GM18519 (cell line): ENCODE measurements at regions not wholly inside any gene's neighbourhood (a gene's known extent, or its start where the extent isn't known, plus 50 kb on each side); places are given as distances from the start of the nearest gene placed in this dataset.
A peak's percentile ranks its signal among the peaks of the same experiment; 100 is the strongest.

ENCODE experiments used
- ATAC-seq: cut with Tn5 transposase; IDR thresholded peaks from one replicate; pipeline ENCODE4 v1.9.1; 2021; ENCODE audit warnings: mild to moderate bottlenecking, moderate library complexity; ENCODE audit not compliant: unreplicated experiment, low FRiP score

DNA sequence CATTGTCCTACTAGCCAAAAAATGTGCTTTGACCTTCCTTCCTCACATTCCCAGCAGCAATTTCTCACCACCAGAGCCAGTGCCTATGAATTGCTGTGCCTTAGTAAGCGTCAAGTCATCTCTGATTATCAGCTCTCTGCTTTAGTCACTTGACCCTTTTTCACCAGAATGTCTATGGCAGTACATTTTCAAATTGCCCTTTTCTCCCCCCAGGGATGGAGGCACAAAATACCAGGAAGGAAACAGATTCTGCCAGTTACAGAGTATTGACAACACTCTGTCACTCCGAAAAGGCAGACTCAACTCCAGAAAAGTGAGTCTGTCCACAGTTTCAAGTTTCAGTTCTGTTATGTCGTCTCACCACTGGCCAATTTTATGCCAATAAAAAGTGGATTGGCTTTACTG is 167.4 kb downstream of the TNFSF18 start:
- no peak for ATAC-seq

DNA sequence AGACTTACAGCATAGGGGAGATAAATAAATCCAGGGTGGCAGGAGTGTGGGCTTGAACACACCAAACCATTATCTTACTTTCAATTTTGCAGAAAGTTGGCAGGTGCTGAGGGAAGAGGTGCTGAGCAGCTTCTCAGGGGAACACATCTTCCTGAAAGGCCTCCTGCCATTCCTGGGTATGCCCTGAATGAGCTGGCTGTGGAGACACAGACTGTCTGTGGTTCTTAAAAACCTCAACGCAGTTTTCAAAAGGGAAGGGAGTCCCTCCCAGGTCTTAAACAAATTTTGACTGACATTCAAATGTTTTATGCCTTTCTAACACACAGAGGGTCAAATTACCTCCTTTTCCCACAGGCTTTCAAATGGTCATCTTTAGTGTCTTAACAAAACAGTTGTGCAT is 166.9 kb downstream of the TNFSF18 start:
- ATAC-seq: no peak

DNA sequence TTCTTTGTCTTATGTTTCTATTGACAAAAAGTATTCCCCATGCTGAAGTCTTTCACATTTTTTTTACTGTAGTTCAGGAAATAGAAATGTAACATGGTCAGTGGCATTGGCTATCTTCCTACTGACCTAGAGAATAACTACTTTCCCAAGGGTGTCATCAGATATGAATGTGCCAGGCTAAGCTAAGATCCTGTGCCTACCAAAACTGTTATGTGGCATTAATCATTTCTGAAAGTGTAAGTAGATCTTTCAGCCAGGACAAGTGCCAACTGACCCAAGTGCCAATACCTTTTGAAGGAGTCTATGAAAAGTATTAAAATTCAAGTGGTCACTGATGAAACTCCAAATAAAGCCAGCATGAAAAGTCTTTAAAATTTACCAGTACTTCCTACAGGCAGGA is 165.3 kb downstream of the TNFSF18 start:
- ATAC-seq: no peak

DNA sequence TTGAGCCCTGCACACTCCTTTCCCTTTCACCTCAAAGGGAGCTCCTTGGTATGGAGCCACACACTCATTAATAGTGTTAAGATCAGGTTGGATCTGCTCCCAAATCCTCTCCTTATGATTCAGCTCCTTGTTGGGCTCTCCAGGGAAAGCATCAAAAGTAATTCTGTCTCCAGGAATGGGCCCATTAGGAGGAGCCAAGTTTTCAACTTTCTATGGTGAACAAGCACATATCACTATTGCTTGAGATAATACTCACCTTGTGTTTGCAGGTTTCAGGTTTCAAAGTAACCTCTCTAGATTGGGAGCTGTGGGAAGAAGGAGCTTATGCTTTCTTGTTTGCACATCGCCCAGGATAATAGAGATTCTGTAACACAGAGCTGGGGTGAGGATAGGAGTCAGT is 164.8 kb downstream of the TNFSF18 start:
- ATAC-seq: no peak

DNA sequence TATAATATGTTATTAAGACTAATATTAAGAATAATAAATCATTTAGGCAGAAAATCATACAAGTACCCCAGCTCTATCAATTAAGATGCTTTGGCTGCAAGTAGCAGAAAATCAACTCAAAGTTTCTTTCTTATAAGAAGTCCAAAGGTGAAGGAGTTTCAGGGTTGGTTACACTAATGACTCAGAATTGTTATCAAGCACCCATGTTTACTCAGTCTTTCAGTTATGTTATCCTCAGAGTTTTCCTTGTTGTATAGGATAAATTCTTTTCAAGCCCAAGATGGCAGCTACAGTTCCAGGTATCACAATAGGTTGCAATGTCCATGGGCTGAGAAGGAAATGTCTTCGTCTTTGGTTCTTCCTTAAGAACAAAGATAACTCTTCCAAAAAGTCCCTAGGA is 163.6 kb downstream of the TNFSF18 start:
- ATAC-seq: no peak

DNA sequence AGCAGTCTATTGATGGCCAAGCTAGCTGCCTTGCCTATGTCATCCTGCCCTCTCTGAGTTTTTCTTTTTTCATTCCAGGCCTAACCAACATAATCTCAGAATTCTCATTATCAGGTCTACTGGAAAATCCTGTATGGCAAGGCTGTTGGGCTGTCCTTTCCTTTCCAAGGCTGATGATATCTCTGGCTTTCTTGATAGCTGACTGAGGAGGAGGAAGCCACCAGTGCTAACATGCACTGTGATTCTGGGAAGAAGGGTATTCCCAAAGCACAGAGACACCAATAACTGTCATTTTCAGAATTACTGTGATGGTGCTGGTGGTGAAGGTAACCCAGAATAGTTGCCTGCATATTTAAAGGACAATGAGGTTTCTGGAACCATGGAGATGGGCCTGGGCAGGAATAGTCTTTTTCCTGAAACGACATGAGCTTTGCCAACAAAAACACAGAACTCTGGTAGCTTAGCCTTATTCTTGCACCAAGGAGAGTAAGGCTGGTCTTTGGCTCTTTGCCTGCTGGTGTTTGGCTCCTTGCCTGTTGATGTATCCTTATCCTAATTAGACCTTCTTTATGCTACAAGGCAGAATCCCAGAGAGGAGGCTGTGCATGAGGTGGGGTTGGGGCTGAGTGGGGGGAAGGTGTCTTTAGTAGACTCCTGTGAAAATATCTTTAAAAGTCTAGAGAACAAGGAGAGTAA is 157.4 kb downstream of the TNFSF18 start:
- ATAC-seq: no peak

DNA sequence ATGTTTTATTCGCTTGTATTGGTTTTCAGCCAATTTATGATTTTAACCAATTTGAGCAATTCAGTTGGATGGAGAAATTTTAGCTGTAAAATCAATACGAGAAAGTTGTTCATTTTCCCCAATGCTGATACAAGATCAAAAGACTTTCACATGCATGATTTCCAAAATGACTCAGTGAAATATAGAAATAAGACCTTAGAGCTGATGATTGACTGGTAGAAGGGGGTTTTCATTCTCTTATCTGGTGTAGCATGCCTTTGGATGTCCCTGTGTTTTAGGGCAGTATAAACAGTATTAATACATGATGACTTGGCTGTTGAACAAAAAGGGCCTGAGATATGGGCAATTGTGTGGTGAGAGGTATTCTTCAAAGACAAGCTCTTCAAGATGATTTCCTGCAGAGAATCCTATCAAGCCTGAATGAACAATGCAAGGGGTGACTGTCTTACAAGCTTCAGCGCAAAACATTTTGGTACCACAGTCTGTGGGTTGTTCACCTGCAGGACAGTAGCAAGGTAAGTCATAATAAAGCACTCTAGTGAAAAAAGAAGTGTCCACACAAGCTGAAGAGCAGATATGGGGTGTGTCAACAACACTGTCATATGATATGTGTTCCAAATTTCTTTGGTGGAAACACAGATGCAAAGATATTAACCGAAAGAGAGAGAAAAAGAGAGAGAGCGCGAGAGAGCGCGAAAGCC is 156.2 kb downstream of the TNFSF18 start:
- no peak for ATAC-seq

DNA sequence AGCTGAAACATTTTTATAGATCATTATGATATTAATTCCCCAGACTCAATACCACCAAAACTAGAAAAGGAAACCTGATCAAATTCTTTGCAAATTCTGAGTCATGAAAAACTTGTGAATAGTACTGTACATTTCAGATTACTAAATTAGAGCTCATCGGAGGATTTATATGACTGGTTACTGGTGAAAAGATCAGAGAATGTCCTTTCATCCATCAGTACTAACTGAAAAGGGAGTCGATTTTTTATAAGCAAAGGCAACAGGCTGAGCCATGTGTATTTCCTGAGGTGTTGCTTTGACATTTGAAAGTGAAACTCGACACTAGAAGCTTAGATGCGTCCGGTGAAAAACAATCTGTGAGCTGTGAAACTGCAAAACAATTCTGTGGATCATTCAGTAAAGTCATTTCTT is 155.7 kb downstream of the TNFSF18 start:
- peak; percentile 72 for ATAC-seq

DNA sequence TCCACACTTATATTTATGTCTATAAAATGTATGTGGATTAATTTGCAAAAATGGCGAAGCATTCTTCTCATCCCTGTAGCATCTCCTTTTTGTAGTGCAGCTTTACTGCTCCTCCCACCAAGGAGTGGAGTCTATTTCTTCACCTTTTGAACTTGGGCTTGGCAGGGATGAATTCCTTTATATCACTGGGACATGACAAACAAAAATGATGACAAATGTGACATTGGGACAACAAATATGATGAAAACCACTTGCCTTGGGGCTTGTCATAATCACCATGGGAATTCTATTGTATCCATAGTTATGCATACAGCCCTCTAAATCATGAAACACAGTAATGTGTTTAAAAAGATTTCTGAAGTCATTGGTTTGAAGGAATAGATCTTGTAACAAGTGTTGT is 155.0 kb downstream of the TNFSF18 start:
- no peak for ATAC-seq

DNA sequence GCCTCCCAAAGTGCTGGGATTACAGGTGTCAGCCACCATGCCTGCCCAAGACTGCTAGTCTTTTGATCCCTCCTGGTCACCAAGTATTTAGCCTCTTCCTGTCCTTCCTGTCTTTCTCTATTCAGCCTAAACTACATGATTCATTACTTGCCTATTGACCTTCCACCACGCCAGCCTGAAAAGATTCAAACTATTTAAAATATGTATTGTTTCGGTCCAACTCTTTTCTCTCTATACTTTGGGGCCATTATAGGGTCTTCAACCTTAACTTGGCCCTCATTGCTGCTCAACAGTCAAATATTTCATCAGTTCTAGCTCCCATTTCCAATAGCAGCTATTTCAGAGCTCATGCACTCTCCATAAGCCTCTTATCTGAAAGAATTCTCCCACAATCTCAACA is 153.0 kb downstream of the TNFSF18 start:
- no peak for ATAC-seq

DNA sequence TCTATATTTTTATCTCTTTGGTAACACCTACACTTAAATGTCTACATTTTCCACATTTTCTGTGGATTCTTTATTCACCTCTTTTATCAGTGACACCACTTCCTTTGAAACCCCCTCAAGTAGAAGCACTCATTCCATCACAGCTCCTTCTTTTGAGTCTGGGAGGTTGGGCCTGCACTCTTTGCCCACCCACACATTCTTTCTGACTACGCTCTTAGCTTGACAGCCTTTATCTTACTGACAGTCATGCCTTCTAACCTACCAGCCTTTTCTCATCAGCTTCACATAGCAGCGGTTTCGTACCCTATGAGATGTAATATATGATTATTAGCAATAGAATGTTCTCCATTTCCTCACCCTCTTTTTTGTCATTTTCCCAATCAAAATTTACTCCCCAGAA is 151.9 kb downstream of the TNFSF18 start:
- ATAC-seq: no peak

DNA sequence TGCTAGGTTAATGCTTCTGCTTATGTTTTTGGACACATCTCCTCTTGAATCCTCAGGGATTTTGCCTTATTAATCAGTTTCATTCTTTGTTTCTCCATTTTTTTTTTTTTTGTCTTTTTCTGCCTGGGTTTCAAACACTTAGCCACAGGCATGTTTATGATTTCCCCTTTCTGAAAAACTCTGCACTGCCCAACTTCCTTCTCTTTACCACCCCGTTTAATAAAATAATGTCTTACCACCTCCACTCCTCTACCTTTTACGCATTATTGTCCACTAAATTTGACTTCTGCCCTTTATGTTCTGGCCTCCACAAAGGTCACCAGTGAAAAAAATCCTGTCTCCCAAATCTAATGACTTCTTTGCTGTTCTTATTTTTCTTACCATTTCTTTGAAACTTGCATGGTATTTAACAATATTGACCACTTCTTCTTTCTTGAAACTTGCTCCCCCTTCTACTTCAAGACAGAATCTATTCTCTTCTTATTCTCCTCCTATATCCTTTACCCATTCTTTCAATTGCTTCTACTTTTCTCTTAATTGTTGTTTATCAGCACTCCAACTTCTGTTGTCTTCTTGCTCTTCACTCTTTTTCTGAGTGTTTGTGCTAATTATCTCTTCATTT is 150.3 kb downstream of the TNFSF18 start:
- no peak for ATAC-seq

DNA sequence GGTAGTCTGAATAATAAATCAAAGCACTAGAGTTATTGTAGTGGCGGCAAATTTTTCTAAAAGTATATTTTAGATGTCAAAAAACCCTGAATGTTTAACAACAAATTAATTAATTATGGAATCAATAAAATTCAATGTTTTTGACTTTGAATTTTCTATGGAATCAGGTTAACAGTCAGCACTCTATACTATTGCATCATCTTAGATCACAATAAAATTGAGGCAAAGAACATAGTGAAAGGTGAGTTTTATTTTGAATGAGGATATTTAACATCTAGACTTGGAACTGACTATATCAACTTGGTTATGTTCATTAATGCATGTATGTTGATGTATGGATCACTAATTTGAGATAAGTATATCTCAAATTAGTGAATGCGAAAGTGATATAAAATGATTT is 148.5 kb downstream of the TNFSF18 start:
- no peak for ATAC-seq

DNA sequence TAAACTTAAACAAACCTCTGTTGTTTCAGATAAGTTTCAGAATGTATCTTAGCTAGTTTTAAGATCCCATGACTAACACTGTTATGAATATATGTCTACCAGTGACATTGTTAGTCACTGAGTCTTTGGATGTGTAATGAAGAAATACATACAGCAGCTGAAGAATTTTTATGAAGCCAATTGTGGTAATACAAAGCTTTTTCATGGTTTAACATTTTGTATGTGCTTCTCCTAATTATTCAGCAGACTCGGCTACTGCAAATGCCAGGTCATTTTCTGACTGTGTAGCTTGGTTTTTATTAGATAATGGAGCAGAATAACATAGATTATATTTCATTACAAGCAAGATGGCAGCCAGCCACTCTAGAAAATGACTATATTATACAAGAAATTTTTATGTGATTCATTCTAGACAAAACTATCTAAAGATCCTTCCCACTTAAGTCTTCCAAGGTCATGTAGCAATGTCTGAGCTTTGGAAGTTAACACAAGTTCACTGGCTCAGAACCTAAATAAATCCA is 147.8 kb downstream of the TNFSF18 start:
- no peak for ATAC-seq

DNA sequence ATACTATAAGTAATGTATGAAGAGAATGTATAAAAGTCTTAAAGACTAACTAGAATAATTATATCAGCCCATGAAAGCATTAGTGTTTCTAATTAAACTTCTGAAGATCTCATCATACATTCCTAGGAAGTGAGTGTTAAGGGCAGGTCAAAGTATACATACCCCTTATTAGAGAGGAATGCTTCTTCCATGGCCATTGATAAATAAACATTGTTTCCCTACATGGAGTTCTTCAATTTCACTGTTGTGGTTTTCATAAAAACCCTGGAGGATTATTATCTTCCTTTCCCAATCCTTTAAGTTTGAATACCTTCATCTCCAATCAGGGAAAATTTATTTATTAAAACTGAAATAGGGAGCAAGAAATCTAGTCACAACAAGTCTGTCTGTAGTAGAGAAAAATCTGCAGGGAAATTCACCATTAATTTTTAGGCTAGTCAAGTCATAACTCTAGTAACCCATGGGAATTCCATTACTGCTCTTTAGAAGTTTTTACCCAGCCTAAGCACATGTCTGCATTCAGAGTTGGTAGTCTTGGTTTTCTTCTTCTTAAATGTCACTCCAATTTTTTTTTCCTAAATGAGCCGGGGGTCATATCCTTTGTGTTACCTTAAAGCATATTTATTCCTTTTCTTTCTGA is 147.0 kb downstream of the TNFSF18 start:
- ATAC-seq: no peak

DNA sequence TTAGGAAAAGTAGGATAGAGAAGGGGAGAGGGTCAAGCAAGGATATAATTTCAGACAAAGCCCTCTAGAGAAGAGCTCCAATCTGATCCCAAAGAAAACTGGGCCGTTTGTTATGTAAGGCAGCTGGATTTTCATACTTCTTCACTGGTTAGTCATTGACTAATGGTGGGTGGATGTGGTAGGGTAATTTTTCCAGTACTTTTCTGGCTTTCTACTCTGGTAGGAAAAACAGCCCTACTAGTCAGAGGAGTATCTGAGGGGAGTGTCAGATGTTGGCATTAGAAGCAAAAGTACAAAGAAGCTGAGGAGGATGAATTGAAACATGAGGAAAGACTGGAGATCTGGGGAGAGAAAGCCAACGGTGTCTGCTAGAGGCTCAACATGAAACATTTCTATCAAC is 145.3 kb downstream of the TNFSF18 start:
- ATAC-seq: no peak

DNA sequence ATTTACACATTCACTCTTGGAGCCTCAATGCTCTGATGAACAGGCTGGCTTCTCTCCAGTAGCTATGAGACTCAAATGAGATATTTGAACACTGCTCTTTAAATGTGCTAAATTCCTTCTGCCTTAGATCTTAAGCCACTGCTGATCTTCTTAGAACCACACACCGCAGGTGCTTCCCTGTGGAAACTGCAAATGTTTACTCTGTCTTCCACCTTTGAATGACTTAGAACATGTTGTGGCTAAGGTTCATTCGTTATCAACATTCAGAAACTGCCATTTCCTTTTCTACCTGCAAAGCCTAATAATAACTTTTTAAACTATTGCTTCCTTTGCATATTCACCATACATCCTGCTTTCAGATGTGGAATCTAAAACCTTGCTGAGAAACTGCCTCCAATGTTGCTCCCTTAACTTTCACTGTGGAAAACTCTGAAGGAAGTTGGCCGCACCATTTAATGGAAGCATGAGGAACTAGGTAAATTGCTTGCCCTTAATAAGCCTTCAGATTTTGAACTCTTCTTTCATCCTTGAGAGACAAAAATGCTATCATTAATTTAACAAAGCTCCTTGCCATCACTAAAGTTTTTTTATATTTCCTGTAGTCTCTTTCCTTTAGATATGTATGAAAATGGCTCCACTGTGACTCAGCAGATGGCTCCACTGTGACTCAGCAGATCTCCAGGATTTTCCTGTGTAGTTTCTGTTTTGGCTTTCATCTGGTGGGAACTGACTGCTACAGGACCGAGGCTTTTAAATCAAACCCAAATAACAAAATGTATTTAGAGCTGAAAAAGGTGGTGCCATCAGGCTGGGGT is 143.8 kb downstream of the TNFSF18 start:
- no peak for ATAC-seq

DNA sequence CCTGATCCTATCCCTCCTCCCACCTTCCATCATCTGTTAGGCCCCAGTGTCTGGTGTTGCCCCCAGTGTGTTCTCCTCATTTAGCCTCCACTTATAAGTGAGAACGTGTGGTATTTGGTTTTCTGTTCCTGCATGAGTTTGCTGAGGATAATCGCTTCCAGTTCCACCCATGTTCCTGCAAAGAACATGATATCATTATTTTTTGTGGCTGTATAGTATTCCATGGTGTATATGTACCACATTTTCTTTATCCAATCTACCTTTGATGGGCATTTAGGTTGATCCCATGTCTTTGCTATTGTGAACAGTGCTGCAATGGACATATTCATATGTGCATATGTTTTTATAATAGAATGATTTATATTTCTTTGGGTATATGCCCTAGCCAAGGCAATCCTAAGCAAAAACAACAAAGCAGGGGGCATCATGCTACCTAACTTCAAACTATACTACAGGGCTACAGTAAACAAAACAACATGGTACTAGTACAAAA is 142.9 kb downstream of the TNFSF18 start:
- ATAC-seq: no peak

DNA sequence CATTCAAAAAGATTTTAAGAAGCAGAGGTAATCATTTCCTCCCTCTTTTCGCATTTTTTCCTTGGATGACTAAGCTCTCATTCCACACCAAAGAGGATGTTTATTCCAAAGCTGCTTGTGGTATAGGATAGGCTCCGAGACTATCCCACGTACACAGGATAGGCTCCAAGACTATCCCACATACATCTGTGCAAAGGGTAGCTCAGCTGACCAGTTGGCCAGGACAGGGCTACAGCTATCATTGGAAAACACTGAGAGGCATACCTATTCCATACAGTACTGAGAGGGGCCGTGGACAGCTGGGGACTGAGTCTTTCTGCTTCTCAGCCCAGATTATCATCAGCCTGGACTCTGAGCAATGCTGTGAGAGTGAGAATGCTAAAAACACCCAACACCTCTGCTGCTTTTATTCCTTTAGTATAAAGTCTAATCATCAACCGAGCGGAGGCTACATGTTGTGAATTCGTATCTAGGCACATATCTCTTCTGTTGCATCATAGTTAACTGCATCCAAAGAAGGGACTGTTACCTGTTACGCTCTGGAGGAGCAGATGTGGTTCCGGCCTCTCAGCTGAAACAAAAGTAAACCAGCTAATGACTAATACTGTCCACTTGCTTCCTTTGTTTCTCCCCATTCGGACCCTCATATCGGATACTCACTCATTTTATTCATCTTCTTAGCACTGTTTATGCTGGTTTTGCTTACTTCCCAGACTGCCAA is 141.0 kb downstream of the TNFSF18 start:
- ATAC-seq: no peak
